Keratinocyte (primary cell): ENCODE measurements at regions not wholly inside any gene's neighbourhood (a gene's known extent, or its start where the extent isn't known, plus 50 kb on each side); places are given as distances from the start of the nearest gene placed in this dataset.

Experiments
- DNase-seq: peaks from one replicate; pipeline ENCODE4 v3.0.0-alpha.2; 2011; ENCODE audit warnings: low read depth, missing footprints, low spot score
- FAIRE-seq: peaks from 2 replicates; lab custom pipeline; 2011; peaks lifted over from hg19 to GRCh38; lab: Jason Lieb, UNC
- H2AFZ ChIP-seq: 2 replicates; pipeline ENCODE4 v1.6.0; 2012; ENCODE audit warnings: low read length, control low read depth, inconsistent platforms; ENCODE audit not compliant: control insufficient read depth
- H3K27ac ChIP-seq: 2 replicates; pipeline ENCODE4 v1.5.1; 2011; ENCODE audit warnings: low read length; ENCODE audit not compliant: control insufficient read depth, insufficient read depth
- H3K27me3 ChIP-seq: 3 replicates; pipeline ENCODE4 v1.6.0; 2011; ENCODE audit warnings: low read length; ENCODE audit not compliant: control insufficient read depth, insufficient read depth; ENCODE audit errors: extremely low read depth
- H3K36me3 ChIP-seq, 2 experiments: 2 replicates in 1 of 2; 3 replicates in 1 of 2; pipeline ENCODE4 v1.5.1; 2011; ENCODE audit warnings: low read length in 2 of 2, mild to moderate bottlenecking in 1 of 2; ENCODE audit not compliant: control insufficient read depth in 2 of 2, insufficient read depth in 2 of 2; ENCODE audit errors: extremely low read depth in 1 of 2
- H3K4me1 ChIP-seq: 3 replicates; pipeline ENCODE4 v1.5.1; 2011; ENCODE audit warnings: low read length; ENCODE audit not compliant: control insufficient read depth, insufficient read depth; ENCODE audit errors: extremely low read depth
- H3K4me2 ChIP-seq: 3 replicates; pipeline ENCODE4 v1.6.0; 2011; ENCODE audit warnings: low read depth, low read length; ENCODE audit not compliant: control insufficient read depth, insufficient read depth; ENCODE audit errors: extremely low read depth
- H3K4me3 ChIP-seq, 3 experiments: fragments of 200-600 bp in 1 of 3; sonication (generic) in 1 of 3; 2 replicates in 2 of 3; 3 replicates in 1 of 3; pipeline ENCODE4 v1.5.1; 2011 to 2016; ENCODE audit warnings: low read length in 3 of 3, mild to moderate bottlenecking in 3 of 3, control low read depth in 2 of 3, inconsistent platforms in 1 of 3, low read depth in 1 of 3, mixed read lengths in 1 of 3, mixed run types in 1 of 3, moderate library complexity in 1 of 3; ENCODE audit not compliant: control insufficient read depth in 2 of 3, insufficient read depth in 2 of 3; ENCODE audit errors: extremely low read depth in 1 of 3
- H3K79me2 ChIP-seq: 2 replicates; pipeline ENCODE4 v1.6.0; 2012; ENCODE audit warnings: low read length; ENCODE audit not compliant: control insufficient read depth, insufficient read depth
- H3K9ac ChIP-seq: 3 replicates; pipeline ENCODE4 v1.6.0; 2011; ENCODE audit warnings: low read length; ENCODE audit not compliant: control insufficient read depth, insufficient read depth; ENCODE audit errors: extremely low read depth
- H3K9me1 ChIP-seq: 3 replicates; pipeline ENCODE4 v1.6.0; 2011; ENCODE audit warnings: low read length; ENCODE audit not compliant: control insufficient read depth, insufficient read depth; ENCODE audit errors: extremely low read depth
- H3K9me3 ChIP-seq: 2 replicates; pipeline ENCODE4 v1.5.1; 2012; ENCODE audit warnings: low read depth, low read length; ENCODE audit not compliant: control insufficient read depth
- H4K20me1 ChIP-seq: 3 replicates; pipeline ENCODE4 v1.6.0; 2011; ENCODE audit warnings: low read length; ENCODE audit not compliant: control insufficient read depth, insufficient read depth; ENCODE audit errors: extremely low read depth
- CTCF ChIP-seq, 3 experiments: IDR thresholded peaks in 1 of 3; conservative IDR thresholded peaks in 1 of 3; optimal IDR thresholded peaks in 1 of 3; 2 replicates in 2 of 3; 3 replicates in 1 of 3; pipeline versions ENCODE3 to v1.5.1; 2011; ENCODE audit warnings: low read length in 3 of 3, mild to moderate bottlenecking in 3 of 3, moderate library complexity in 2 of 3, control low read depth in 1 of 3, inconsistent platforms in 1 of 3; ENCODE audit not compliant: insufficient read depth in 2 of 3; ENCODE audit errors: extremely low read depth in 1 of 3
- EZH2 ChIP-seq: IDR thresholded peaks from one replicate; pipeline ENCODE4 v1.6.1; 2012; ENCODE audit warnings: inconsistent platforms, mild to moderate bottlenecking, low read length, moderate library complexity
- dilution Hi-C: fragments of 300-500 bp; cut with MboI; formaldehyde crosslinking; loops from one replicate; pipeline ENCODE4 v1.7.0; 2020; ENCODE audit warnings: low sequenced_read_pairs; ENCODE audit not compliant: extremely low pct_ligation_motif_present

GRCh38 chr5:135629666-135630065 is 50.9 kb upstream of the CXCL14 start:
- Histone ChIP-seq H2AFZ (no peak overlapping the region), H3K79me2 (no peaks in the 10 kb centered on the region), H3K4me2 (no peak overlapping the region), H3K27me3 (peaks cover 14% of the 10 kb centered on the region), H3K9me1 (no peaks in the 10 kb centered on the region), H3K9me3 (no peaks in the 10 kb centered on the region), H3K9ac (no peak overlapping the region), H3K36me3 (no peaks in the 10 kb centered on the region), H4K20me1 (no peaks in the 10 kb centered on the region), H3K4me1 (no peaks in the 10 kb centered on the region), H3K4me3 (no peak overlapping the region), H3K27ac (no peak overlapping the region)
- DNase-seq, result no peak
- dilution Hi-C loops, result no loop called here
- no peak for FAIRE-seq
- no peak for TF ChIP-seq CTCF (optimal IDR thresholded peaks at IDR 0.05 in 1 of 3, IDR thresholded peaks at IDR 0.05 in 1 of 3, conservative IDR thresholded peaks at IDR 0.05 in 1 of 3; ENCODE audit: extremely low read depth in 1 of 3, insufficient read depth in 2 of 3, low read length in 3 of 3)
- no peak for TF ChIP-seq EZH2

DNA sequence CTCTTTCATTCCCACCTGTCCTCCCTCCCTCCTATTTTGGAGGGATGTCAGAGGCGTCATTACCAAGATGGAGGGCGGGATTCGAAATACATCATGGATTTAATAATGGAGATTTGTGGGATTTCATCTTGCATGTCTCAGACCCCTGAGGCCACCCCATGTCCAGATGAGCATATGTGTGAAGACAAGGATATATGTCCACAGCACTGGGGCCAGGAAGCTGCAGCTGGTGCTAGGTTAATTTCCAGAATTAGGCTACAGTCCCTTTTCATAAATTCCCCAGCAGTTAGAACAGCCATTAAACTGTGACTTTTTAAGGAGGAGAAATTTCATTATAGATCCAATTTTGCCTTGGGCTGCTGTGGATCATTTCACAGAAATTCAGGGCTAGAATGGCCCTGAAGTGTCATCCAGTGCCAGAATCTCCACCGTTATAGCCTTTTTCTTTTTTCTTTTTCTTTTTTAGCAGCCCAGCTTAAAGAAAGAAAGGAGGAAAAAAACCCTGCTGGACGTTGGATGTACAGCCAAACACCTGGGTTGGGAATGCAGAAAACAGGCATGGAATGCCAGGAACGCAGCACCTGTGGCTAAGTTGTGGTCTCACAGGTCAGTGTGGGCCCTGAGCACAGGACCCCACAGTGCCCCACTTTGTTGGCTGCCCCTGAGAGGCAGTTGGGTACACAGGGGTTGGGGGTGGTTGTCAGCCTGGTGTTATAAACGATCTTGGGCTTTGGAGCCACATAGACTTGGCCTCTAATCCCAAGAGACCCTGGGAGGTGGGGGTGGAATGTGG is 50.2 kb upstream of the CXCL14 start:
- TF ChIP-seq CTCF (optimal IDR thresholded peaks at IDR 0.05 in 1 of 3, IDR thresholded peaks at IDR 0.05 in 1 of 3, conservative IDR thresholded peaks at IDR 0.05 in 1 of 3; ENCODE audit: extremely low read depth in 1 of 3, insufficient read depth in 2 of 3, low read length in 3 of 3) (no peak), EZH2 (no peak)
- H2AFZ ChIP-seq, result no peak overlapping the region
- H4K20me1 ChIP-seq, result no peaks in the 10 kb centered on the region
- peaks cover 14% of the 10 kb centered on the region for H3K27me3 ChIP-seq
- no peaks in the 10 kb centered on the region for H3K79me2 ChIP-seq
- FAIRE-seq (no peak), DNase-seq (no peak)
- no peak overlapping the region for H3K4me2 ChIP-seq
- no peaks in the 10 kb centered on the region for H3K9me3 ChIP-seq
- dilution Hi-C loops, result no loop called here
- no peaks in the 10 kb centered on the region for H3K36me3 ChIP-seq
- H3K9me1 ChIP-seq, result no peaks in the 10 kb centered on the region
- no peak overlapping the region for H3K4me3 ChIP-seq
- H3K27ac ChIP-seq, result no peak overlapping the region
- H3K4me1 ChIP-seq, result no peaks in the 10 kb centered on the region
- H3K9ac ChIP-seq, result no peak overlapping the region
